ENCODE measurements at regions not wholly inside any gene's neighbourhood (a gene's known extent, or its start where the extent isn't known, plus 50 kb on each side); places are given as distances from the start of the nearest gene placed in this dataset.

GRCh38 chr9:27985714-27986113, 412.4 kb upstream of the C9orf72 start:
- CTCF ChIA-PET, result no interaction called here
- POLR2A ChIA-PET, result no interaction called here

- CTCF ChIA-PET, result no interaction called here
- POLR2A ChIA-PET, result no interaction called here
Observed at GRCh38 chr9:27990524-27990923, 417.2 kb upstream of the C9orf72 start.

GRCh38 chr9:27991221-27991620, 417.9 kb upstream of the C9orf72 start:
- ChIA-PET CTCF (no interaction called here), POLR2A (no interaction called here)

- ChIA-PET CTCF (no interaction called here), POLR2A (no interaction called here)
Observed at GRCh38 chr9:28001096-28001495, 427.8 kb upstream of the C9orf72 start.

GRCh38 chr9:28004900-28005299, 431.6 kb upstream of the C9orf72 start:
- CTCF ChIA-PET, result no interaction called here
- POLR2A ChIA-PET, result no interaction called here

- ChIA-PET CTCF (no interaction called here), POLR2A (no interaction called here)
Observed at GRCh38 chr9:28005779-28006178, 432.5 kb upstream of the C9orf72 start.

- ChIA-PET POLR2A (no interaction called here), CTCF (no interaction called here)
Observed at GRCh38 chr9:28007097-28007817, 434.0 kb upstream of the C9orf72 start.

GRCh38 chr9:28014212-28014611, 440.9 kb upstream of the C9orf72 start:
- ChIA-PET CTCF (no interaction called here), POLR2A (no interaction called here)

- CTCF ChIA-PET, result no interaction called here
- POLR2A ChIA-PET, result no interaction called here
Observed at GRCh38 chr9:28024676-28025075, 451.4 kb upstream of the C9orf72 start.

GRCh38 chr9:28025186-28025585, 451.9 kb upstream of the C9orf72 start:
- ChIA-PET POLR2A (no interaction called here), CTCF (no interaction called here)

- POLR2A ChIA-PET, result no interaction called here
Observed at GRCh38 chr9:28031521-28032267, 458.4 kb upstream of the C9orf72 start.

GRCh38 chr9:28032268-28032590, 458.9 kb upstream of the C9orf72 start:
- ChIA-PET POLR2A (no interaction called here), CTCF (no interaction called here)

More at GRCh38 chr9:28031521-28032267, 458.4 kb upstream of the C9orf72 start:
- CTCF ChIA-PET, result no interaction called here

GRCh38 chr9:28034242-28034641, 461.0 kb upstream of the C9orf72 start:
- ChIA-PET CTCF (no interaction called here), POLR2A (no interaction called here)

- CTCF ChIA-PET, result no interaction called here
- POLR2A ChIA-PET, result no interaction called here
Observed at GRCh38 chr9:28037968-28038367, 464.7 kb upstream of the C9orf72 start.

- CTCF ChIA-PET, result no interaction called here
- POLR2A ChIA-PET, result no interaction called here
Observed at GRCh38 chr9:28045051-28045450, 471.8 kb upstream of the C9orf72 start.

GRCh38 chr9:28050046-28050445, 476.8 kb upstream of the C9orf72 start:
- ChIA-PET POLR2A (no interaction called here), CTCF (no interaction called here)

GRCh38 chr9:28050941-28051340, 477.7 kb upstream of the C9orf72 start:
- ChIA-PET CTCF (no interaction called here), POLR2A (no interaction called here)

GRCh38 chr9:28051559-28052503, 478.6 kb upstream of the C9orf72 start:
- CTCF ChIA-PET, result no interaction called here
- POLR2A ChIA-PET, result no interaction called here

GRCh38 chr9:28053096-28053777, 480.0 kb upstream of the C9orf72 start:
- ChIA-PET CTCF (no interaction called here), POLR2A (no interaction called here)

GRCh38 chr9:28056006-28056405, 482.7 kb upstream of the C9orf72 start:
- ChIA-PET CTCF (no interaction called here), POLR2A (no interaction called here)

GRCh38 chr9:28056466-28056865, 483.2 kb upstream of the C9orf72 start:
- ChIA-PET CTCF (no interaction called here), POLR2A (no interaction called here)
